LNCaP clone FGC (cell line): ENCODE measurements at regions not wholly inside any gene's neighbourhood (a gene's known extent, or its start where the extent isn't known, plus 50 kb on each side); places are given as distances from the start of the nearest gene placed in this dataset.
"Not testable (repeated sequence)": the region's sequence is repeated elsewhere in the genome, so short reads cannot be mapped to it uniquely, and the experiment has no call there.

Experiments
- DNase-seq: peaks from one replicate; pipeline ENCODE4 v3.0.0-alpha.2; 2011; ENCODE audit warnings: low read depth
- H3K4me3 ChIP-seq: 2 replicates; pipeline ENCODE4 v1.5.1; 2011; ENCODE audit warnings: mild to moderate bottlenecking, low read depth, low read length, control low read depth
- TF ChIP-seq, protein P1 (sequence below): IDR thresholded peaks from 2 replicates; pipeline ENCODE4 v1.5.1; 2012; ENCODE audit warnings: mild to moderate bottlenecking; ENCODE audit not compliant: control insufficient read depth, insufficient read depth; ENCODE audit errors: extremely low read depth

- TF ChIP-seq, protein P1, sequence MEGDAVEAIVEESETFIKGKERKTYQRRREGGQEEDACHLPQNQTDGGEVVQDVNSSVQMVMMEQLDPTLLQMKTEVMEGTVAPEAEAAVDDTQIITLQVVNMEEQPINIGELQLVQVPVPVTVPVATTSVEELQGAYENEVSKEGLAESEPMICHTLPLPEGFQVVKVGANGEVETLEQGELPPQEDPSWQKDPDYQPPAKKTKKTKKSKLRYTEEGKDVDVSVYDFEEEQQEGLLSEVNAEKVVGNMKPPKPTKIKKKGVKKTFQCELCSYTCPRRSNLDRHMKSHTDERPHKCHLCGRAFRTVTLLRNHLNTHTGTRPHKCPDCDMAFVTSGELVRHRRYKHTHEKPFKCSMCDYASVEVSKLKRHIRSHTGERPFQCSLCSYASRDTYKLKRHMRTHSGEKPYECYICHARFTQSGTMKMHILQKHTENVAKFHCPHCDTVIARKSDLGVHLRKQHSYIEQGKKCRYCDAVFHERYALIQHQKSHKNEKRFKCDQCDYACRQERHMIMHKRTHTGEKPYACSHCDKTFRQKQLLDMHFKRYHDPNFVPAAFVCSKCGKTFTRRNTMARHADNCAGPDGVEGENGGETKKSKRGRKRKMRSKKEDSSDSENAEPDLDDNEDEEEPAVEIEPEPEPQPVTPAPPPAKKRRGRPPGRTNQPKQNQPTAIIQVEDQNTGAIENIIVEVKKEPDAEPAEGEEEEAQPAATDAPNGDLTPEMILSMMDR = no peak
- H3K4me3 ChIP-seq = no peak overlapping the region
- no peak for DNase-seq
Observed at GRCh38 chr21:28132713-28133112, 860.0 kb downstream of the LTN1 start.

- H3K4me3 ChIP-seq = no peak overlapping the region
- TF ChIP-seq, protein P1 = no peak
- no peak for DNase-seq
Observed at GRCh38 chr21:28127175-28127785, 865.4 kb downstream of the LTN1 start.

GRCh38 chr21:28126521-28127174 lies 866.0 kb downstream of the LTN1 start:
- no peak for DNase-seq
- TF ChIP-seq, protein P1 = no peak
- no peak overlapping the region for H3K4me3 ChIP-seq

- TF ChIP-seq, protein P1 = no peak
- H3K4me3 ChIP-seq = no peak overlapping the region
- no peak for DNase-seq
Observed at GRCh38 chr21:28124541-28124940, 868.1 kb downstream of the LTN1 start.

- TF ChIP-seq, protein P1 = no peak
- no peak for DNase-seq
- H3K4me3 ChIP-seq = no peak overlapping the region
Observed at GRCh38 chr21:28118570-28118969, 874.1 kb downstream of the LTN1 start.

- not testable (repeated sequence) for DNase-seq, H3K4me3 ChIP-seq
Observed at GRCh38 chr21:28114986-28115385, 877.7 kb downstream of the LTN1 start.

DNA sequence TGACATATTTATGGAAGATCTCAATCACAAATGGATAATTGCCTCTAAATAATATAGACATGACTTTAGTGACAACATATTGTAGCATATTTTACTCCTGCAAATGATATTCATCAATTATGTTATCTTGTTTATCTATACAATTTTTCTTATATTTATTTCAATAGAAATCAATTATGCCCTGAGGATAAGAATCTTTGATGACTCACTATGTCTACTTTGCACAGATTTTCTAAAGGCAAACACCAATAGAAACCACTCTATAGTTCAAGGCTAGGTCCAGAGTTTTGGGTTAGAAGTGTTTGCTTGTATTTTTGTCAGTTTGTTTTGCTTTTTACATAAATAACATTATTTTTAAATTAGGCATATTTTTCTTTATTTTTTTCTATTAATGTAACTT lies 879.0 kb downstream of the LTN1 start:
- no peak for DNase-seq
- no peak overlapping the region for H3K4me3 ChIP-seq
- TF ChIP-seq, protein P1 = no peak
